ENCODE measurements at regions not wholly inside any gene's neighbourhood (a gene's known extent, or its start where the extent isn't known, plus 50 kb on each side); places are given as distances from the start of the nearest gene placed in this dataset.

GRCh38 chrX:113586281-113586898 lies 745.8 kb upstream of the AMOT start:
- Histone ChIP-seq H3K4me3 (ENCODE audit: low read depth in 1 of 2, low read length in 2 of 2) (no peak overlapping the region), H3K79me2 (ENCODE audit: insufficient read depth, low read length) (no peaks in the 10 kb centered on the region), H3K9ac (ENCODE audit: low read depth, low read length) (no peak overlapping the region), H4K20me1 (ENCODE audit: insufficient read depth, low read length) (no peaks in the 10 kb centered on the region), H3K27ac (ENCODE audit: low read length) (no peak overlapping the region), H2AFZ (ENCODE audit: low read depth, low read length) (no peak overlapping the region), H3K27me3 (ENCODE audit: insufficient read depth, low read length, poor library complexity) (no peaks in the 10 kb centered on the region), H3K36me3 (ENCODE audit: insufficient read depth, low read length) (no peaks in the 10 kb centered on the region), H3K4me1 (ENCODE audit: insufficient read depth, low read length) (no peaks in the 10 kb centered on the region), H3K4me2 (ENCODE audit: insufficient read depth, low read length) (no peak overlapping the region), H3K9me3 (ENCODE audit: insufficient read depth, low read length, severe bottlenecking) (no peaks in the 10 kb centered on the region)
- DNase-seq (no peak), ATAC-seq (ENCODE audit: insufficient read depth, low read depth) (no peak)
- TF ChIP-seq CTCF (IDR thresholded peaks at IDR 0.05; ENCODE audit: borderline replicate concordance, extremely low read depth, low read length, poor library complexity, severe bottlenecking) (no peak), EZH2 (IDR thresholded peaks at IDR 0.05; ENCODE audit: borderline replicate concordance, low read depth, low read length, severe bottlenecking) (no peak)

GRCh38 chrX:113580486-113580885 lies 739.9 kb upstream of the AMOT start:
- H2AFZ ChIP-seq (ENCODE audit: low read depth, low read length): no peak overlapping the region
- H3K4me1 ChIP-seq (ENCODE audit: insufficient read depth, low read length): no peaks in the 10 kb centered on the region
- H3K4me3 ChIP-seq (ENCODE audit: low read depth in 1 of 2, low read length in 2 of 2): no peak overlapping the region
- ATAC-seq (ENCODE audit: insufficient read depth, low read depth) (no peak), DNase-seq (no peak)
- no peak overlapping the region for H3K9ac ChIP-seq (ENCODE audit: low read depth, low read length)
- H3K9me3 ChIP-seq (ENCODE audit: insufficient read depth, low read length, severe bottlenecking): no peaks in the 10 kb centered on the region
- no peaks in the 10 kb centered on the region for H3K79me2 ChIP-seq (ENCODE audit: insufficient read depth, low read length)
- H4K20me1 ChIP-seq (ENCODE audit: insufficient read depth, low read length): no peaks in the 10 kb centered on the region
- H3K27me3 ChIP-seq (ENCODE audit: insufficient read depth, low read length, poor library complexity): no peaks in the 10 kb centered on the region
- no peak for TF ChIP-seq EZH2 (IDR thresholded peaks at IDR 0.05; ENCODE audit: borderline replicate concordance, low read depth, low read length, severe bottlenecking)
- no peak for TF ChIP-seq CTCF (IDR thresholded peaks at IDR 0.05; ENCODE audit: borderline replicate concordance, extremely low read depth, low read length, poor library complexity, severe bottlenecking)
- H3K27ac ChIP-seq (ENCODE audit: low read length): no peak overlapping the region
- H3K36me3 ChIP-seq (ENCODE audit: insufficient read depth, low read length): no peaks in the 10 kb centered on the region
- H3K4me2 ChIP-seq (ENCODE audit: insufficient read depth, low read length): no peak overlapping the region

GRCh38 chrX:113558576-113558975 lies 717.9 kb upstream of the AMOT start:
- Histone ChIP-seq H4K20me1 (ENCODE audit: insufficient read depth, low read length) (no peaks in the 10 kb centered on the region), H3K4me3 (ENCODE audit: low read depth in 1 of 2, low read length in 2 of 2) (no peak overlapping the region), H3K4me2 (ENCODE audit: insufficient read depth, low read length) (no peak overlapping the region), H3K9me3 (ENCODE audit: insufficient read depth, low read length, severe bottlenecking) (no peaks in the 10 kb centered on the region), H3K9ac (ENCODE audit: low read depth, low read length) (no peak overlapping the region), H3K4me1 (ENCODE audit: insufficient read depth, low read length) (0 out of 2 replicates have a peak, but pooled peaks cover 4% of the 10 kb centered on the region), H3K79me2 (ENCODE audit: insufficient read depth, low read length) (no peaks in the 10 kb centered on the region), H3K27me3 (ENCODE audit: insufficient read depth, low read length, poor library complexity) (no peaks in the 10 kb centered on the region), H2AFZ (ENCODE audit: low read depth, low read length) (no peak overlapping the region), H3K27ac (ENCODE audit: low read length) (no peak overlapping the region), H3K36me3 (ENCODE audit: insufficient read depth, low read length) (no peaks in the 10 kb centered on the region)
- no peak for DNase-seq
- TF ChIP-seq EZH2 (IDR thresholded peaks at IDR 0.05; ENCODE audit: borderline replicate concordance, low read depth, low read length, severe bottlenecking) (no peak), CTCF (IDR thresholded peaks at IDR 0.05; ENCODE audit: borderline replicate concordance, extremely low read depth, low read length, poor library complexity, severe bottlenecking) (no peak)
- ATAC-seq (ENCODE audit: insufficient read depth, low read depth): no peak

All from DND-41 (cell line).